Large intestine (tissue), 3 donors: ENCODE measurements at regions not wholly inside any gene's neighbourhood (a gene's known extent, or its start where the extent isn't known, plus 50 kb on each side); places are given as distances from the start of the nearest gene placed in this dataset.
"Not testable (repeated sequence)": the region's sequence is repeated elsewhere in the genome, so short reads cannot be mapped to it uniquely, and the experiment has no call there.

Experiments
- DNase-seq, 2 donors: peaks; one replicate each; pipeline versions ENCODE4 v3.0.0 to v3.0.0-alpha.2; 2013
- H3K27ac ChIP-seq: one replicate; pipeline ENCODE4 v1.5.1; 2013; ENCODE audit warnings: low read length
- H3K27me3 ChIP-seq: 2 replicates; pipeline ENCODE4 v1.6.1; 2013; ENCODE audit warnings: low read length; ENCODE audit not compliant: control insufficient read depth, insufficient read depth
- H3K36me3 ChIP-seq: 2 replicates; pipeline ENCODE4 v1.6.1; 2013; ENCODE audit warnings: low read length; ENCODE audit not compliant: control insufficient read depth, insufficient read depth
- H3K4me1 ChIP-seq: one replicate; pipeline ENCODE4 v1.6.1; 2013; ENCODE audit warnings: low read length; ENCODE audit not compliant: control insufficient read depth, insufficient read depth
- H3K4me3 ChIP-seq: one replicate; pipeline ENCODE4 v1.5.1; 2013; ENCODE audit warnings: low read length
- H3K9me3 ChIP-seq: one replicate; pipeline ENCODE4 v1.6.1; 2013; ENCODE audit warnings: mild to moderate bottlenecking, low read depth, low read length, moderate library complexity; ENCODE audit not compliant: control insufficient read depth
- WGBS: methylation state at CpG from one replicate; pipeline ENCODE4 v1.1.5; 2013; ENCODE audit warnings: low lambda C conversion rate; ENCODE audit not compliant: insufficient coverage; 5-methylcytosine and 5-hydroxymethylcytosine counted together

- no peak overlapping the region for H3K27ac ChIP-seq
- no peaks in the 10 kb centered on the region for H3K36me3 ChIP-seq
- no peak overlapping the region for H3K4me3 ChIP-seq
- no peaks in the 10 kb centered on the region for H3K9me3 ChIP-seq
- H3K4me1 ChIP-seq: peaks cover 30% of the 10 kb centered on the region
- H3K27me3 ChIP-seq: no peaks in the 10 kb centered on the region
- no peak for DNase-seq
- WGBS: 100% methylated on average over 2 of the region's 5 CpGs
Observed at GRCh38 chr6:100229512-100229911, 235.2 kb downstream of the SIM1 start.

DNA sequence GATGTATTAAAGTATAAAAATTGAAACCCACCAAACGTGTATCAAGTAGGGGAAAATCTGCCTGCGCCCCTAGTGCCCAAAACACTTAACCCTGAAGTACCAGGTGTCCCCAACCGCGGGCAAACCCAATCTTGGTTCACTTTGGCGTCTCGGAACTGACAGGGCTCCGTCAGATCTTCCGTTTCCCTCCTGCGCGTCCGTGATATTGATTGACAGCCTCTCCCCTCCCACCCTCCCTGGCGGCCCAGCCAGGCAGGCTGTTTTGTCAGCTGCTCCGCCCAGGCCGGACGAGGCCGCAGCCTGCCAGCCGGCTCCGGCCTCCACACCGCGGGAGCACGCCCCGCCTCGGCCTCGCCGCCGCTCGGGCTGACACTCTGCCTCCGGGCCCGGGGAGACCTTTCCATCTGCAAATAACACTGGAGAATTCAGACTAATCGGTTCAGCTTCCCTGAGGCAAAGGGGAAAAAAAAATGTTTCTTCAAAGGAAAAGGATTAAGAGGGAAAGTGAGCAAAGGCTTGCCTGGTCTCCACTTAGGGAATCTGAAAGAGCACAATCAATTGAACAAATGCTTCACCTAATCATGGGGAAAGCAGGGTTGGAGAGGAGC lies 234.9 kb upstream of the MCHR2 start:
- Histone ChIP-seq H3K9me3 (no peaks in the 10 kb centered on the region), H3K27me3 (no peaks in the 10 kb centered on the region), H3K27ac (peak overlapping the region; percentile 56), H3K4me1 (peaks cover 30% of the 10 kb centered on the region), H3K4me3 (peak overlapping the region; percentile 46), H3K36me3 (no peaks in the 10 kb centered on the region)
- 0% methylated on average over 1 of the region's 30 CpGs for WGBS
- peak; percentile 26 to 71 for DNase-seq

DNA sequence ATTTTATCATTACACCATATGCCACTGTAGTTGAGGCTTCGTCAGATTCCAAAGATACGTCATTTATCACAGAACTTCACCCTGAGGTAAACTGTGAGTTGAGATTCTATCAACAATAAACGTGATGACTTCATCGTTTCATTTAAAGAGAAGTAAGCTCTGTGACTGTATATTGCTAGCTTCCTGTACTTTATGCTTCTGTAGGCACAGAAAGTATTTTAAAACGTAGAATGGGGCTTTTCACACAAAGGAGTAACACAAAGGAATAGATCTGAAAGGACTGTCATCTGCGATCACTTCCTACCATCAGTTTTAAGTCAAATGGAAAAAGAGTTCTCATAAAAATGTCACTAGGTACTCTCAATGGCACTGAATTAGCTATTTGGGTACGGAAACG lies 234.4 kb upstream of the MCHR2 start:
- DNase-seq: peak in 1 of 2 donors; percentile 60
- H3K27me3 ChIP-seq: no peaks in the 10 kb centered on the region
- no peaks in the 10 kb centered on the region for H3K36me3 ChIP-seq
- no peaks in the 10 kb centered on the region for H3K9me3 ChIP-seq
- H3K4me1 ChIP-seq: peaks cover 30% of the 10 kb centered on the region
- peak overlapping the region; percentile 56 for H3K27ac ChIP-seq
- peak overlapping the region; percentile 46 for H3K4me3 ChIP-seq
- WGBS: 24% methylated on average over 3 of the region's 8 CpGs

DNA sequence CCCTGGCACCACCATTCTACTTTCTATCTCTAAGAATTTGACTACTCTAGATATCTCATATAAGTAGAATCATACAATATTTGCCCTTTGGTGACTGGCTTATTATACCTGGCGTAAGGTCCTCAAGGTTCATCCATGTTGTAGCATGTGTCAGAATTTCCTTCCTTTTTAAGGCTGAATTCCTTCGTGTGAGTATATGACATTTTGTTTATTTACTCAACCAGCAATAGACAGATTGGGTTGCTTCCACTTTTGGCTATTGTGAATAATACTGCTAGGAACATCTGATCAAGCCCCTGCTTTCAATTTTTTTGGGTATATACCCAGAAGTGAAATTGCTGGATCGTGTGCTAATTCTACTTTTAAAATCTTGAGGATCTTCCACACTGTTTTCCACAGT lies 232.8 kb upstream of the MCHR2 start:
- Histone ChIP-seq H3K4me1 (peaks cover 14% of the 10 kb centered on the region), H3K27me3 (no peaks in the 10 kb centered on the region), H3K27ac (no peak overlapping the region), H3K36me3 (no peaks in the 10 kb centered on the region), H3K4me3 (no peak overlapping the region), H3K9me3 (no peaks in the 10 kb centered on the region)
- no peak for DNase-seq
- WGBS: 100% methylated on average over 1 of the region's 3 CpGs

DNA sequence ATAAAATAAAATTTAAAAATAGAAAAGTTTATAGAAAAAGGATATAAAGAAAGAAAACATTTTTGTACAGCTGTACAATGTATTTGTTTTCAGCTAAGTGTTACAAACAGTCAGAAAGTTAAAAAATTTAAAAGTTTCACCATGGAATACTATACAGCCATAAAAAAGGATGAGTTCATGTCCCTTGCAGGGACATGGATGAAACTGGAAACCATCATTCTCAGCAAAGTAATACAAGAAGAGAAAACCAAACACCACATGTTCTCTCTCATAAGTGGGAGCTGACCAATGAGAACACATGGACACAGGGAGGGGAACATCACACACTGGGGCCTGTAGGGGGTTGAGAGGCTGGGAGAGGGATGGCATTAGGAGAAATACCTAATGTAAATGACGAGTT lies 229.9 kb upstream of the MCHR2 start:
- not testable (repeated sequence) for H3K9me3 ChIP-seq, H3K4me3 ChIP-seq, H3K27me3 ChIP-seq, H3K36me3 ChIP-seq, H3K4me1 ChIP-seq, DNase-seq, H3K27ac ChIP-seq
- WGBS: 100% methylated on average over 1 of the region's 1 CpG

DNA sequence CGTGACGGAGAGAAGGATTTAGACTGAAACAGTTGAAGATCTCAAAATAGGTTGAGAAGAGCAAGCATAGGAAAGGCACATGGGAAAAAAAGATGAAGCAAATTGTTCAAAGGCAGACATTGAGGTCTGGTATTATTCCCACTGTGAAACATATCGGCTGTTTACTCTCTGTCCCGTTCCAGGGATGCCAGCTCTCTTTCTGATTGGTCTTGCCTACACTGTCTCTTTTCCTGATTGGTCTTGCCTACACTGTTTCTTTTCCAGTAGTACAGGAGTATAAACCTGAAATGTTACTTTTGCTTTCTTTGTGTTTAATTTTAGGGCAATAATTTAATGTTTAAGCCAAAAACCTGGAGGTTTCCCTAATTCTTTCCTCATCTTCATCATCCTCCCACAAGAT lies 226.5 kb upstream of the MCHR2 start:
- no peak overlapping the region for H3K4me3 ChIP-seq
- no peaks in the 10 kb centered on the region for H3K4me1 ChIP-seq
- H3K27me3 ChIP-seq: peaks cover 3% of the 10 kb centered on the region
- H3K36me3 ChIP-seq: no peaks in the 10 kb centered on the region
- no peak for DNase-seq
- H3K27ac ChIP-seq: no peak overlapping the region
- H3K9me3 ChIP-seq: no peaks in the 10 kb centered on the region
- 100% methylated on average over 2 of the region's 4 CpGs for WGBS

GRCh38 chr6:100217225-100218012 lies 223.4 kb upstream of the MCHR2 start:
- Histone ChIP-seq H3K9me3 (no peaks in the 10 kb centered on the region), H3K4me3 (no peak overlapping the region), H3K27ac (no peak overlapping the region), H3K36me3 (no peaks in the 10 kb centered on the region), H3K27me3 (peaks cover 3% of the 10 kb centered on the region), H3K4me1 (no peaks in the 10 kb centered on the region)
- DNase-seq: no peak
- no CpG with 5 or more reads among the region's 2 CpGs for WGBS

DNA sequence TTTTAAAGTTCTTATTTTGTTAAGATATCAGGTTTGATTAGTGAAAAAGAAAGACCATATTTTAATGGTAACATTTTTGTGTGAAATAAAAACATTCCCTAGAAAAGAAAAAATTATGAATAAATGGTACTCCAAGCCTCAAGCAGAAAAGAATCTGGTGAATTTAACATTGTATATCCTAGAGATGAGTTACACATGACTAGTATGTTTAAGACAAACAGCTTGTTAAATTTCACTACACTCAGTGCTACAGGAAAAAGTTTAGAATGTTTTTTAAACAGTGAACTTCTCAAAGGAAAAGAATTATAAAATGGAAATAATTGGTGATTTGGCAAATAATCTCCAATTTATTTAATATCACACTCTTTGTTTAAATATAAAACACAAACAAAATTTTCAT lies 222.7 kb upstream of the MCHR2 start:
- Histone ChIP-seq H3K9me3 (no peaks in the 10 kb centered on the region), H3K4me1 (no peaks in the 10 kb centered on the region), H3K27me3 (peaks cover 3% of the 10 kb centered on the region), H3K4me3 (no peak overlapping the region), H3K27ac (no peak overlapping the region), H3K36me3 (no peaks in the 10 kb centered on the region)
- no peak for DNase-seq

GRCh38 chr6:100212131-100212530 lies 218.1 kb upstream of the MCHR2 start:
- Histone ChIP-seq H3K36me3 (no peaks in the 10 kb centered on the region), H3K27ac (no peak overlapping the region), H3K9me3 (no peaks in the 10 kb centered on the region), H3K4me1 (no peaks in the 10 kb centered on the region), H3K4me3 (no peak overlapping the region), H3K27me3 (peaks cover 8% of the 10 kb centered on the region)
- DNase-seq: no peak

DNA sequence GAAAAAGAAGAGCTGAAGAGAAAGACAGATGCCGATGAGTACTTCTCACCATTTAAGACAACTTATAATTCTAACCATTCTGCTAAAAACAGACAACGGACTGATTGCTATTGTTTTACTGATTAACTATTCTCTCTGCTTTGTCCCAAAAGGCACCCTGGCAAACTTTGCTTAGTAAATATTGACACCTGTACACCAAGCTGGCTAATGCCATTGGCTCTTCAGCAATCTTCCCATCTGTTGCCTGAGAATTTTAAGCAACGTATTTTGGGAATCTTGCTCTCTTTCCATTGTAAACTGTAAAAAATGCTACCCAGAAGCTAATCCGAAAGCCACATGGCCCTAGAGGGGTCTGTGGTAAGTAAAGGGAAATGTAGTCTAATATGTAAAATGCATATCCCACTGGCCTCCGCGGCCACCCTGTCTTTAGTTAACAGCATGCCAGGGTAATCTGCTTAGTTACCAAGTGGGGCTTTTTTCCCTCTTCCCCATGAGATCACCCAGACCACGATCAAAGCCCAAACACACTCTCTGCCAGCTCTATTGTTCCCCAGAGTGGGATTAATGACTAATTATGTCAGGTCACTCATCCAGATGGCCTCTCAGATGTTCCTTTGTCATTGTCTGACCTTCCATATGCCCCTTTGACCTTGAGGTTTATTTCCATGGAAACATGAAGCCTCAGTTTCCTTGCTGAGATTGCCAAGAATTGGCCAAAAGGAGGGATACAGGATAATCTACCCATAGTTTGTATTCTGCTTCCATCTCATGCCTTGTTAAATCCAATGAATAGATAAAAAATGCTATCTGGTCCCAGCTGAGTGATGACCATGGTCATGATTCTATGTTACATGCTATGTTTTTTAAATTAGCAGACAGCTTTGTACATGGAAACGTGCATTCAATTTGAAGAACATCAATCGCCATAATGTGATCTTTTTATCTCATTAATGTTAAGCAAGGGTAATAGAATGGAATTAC lies 216.4 kb upstream of the MCHR2 start:
- no peak for DNase-seq
- H3K27ac ChIP-seq: no peak overlapping the region
- no peak overlapping the region for H3K4me3 ChIP-seq

More for the DNA sequence above, 216.4 kb upstream of the MCHR2 start:
- Histone ChIP-seq H3K4me1 (no peaks in the 10 kb centered on the region), H3K36me3 (no peaks in the 10 kb centered on the region), H3K27me3 (peaks cover 10% of the 10 kb centered on the region), H3K9me3 (no peaks in the 10 kb centered on the region)
- 61% methylated on average over 3 of the region's 9 CpGs for WGBS
